H1 (cell line): ENCODE measurements at regions not wholly inside any gene's neighbourhood (a gene's known extent, or its start where the extent isn't known, plus 50 kb on each side); places are given as distances from the start of the nearest gene placed in this dataset.

Experiments
- CTCF ChIA-PET: fragments of 300-600 bp; sonication (Branson Sonifier 250); formaldehyde crosslinking; loops from one replicate; lab custom pipeline; 2021; ENCODE audit not compliant: partially characterized antibody; lab: Charles Lee
- POLR2A ChIA-PET: fragments of 300-600 bp; sonication (Branson Sonifier 250); formaldehyde crosslinking; loops from one replicate; lab custom pipeline; 2021; ENCODE audit warnings: inconsistent platforms; ENCODE audit not compliant: partially characterized antibody; lab: Charles Lee
- DNase-seq, 2 experiments: peaks; one replicate each; pipeline versions ENCODE4 v3.0.0 to v3.0.0-alpha.2; 2010 to 2022; ENCODE audit warnings: low spot score in 2 of 2, low read depth in 1 of 2, mixed read lengths in 1 of 2
- FAIRE-seq: peaks from 2 replicates; lab custom pipeline; 2011; peaks lifted over from hg19 to GRCh38; lab: Jason Lieb, UNC
- H2AFZ ChIP-seq: 2 replicates; pipeline ENCODE4 v1.8.1; 2012; ENCODE audit warnings: low read length, inconsistent platforms
- H2AK5ac ChIP-seq: 2 replicates; pipeline ENCODE4 v1.6.1; 2013; ENCODE audit warnings: low read depth, low read length
- H2BK120ac ChIP-seq: replicated peaks from 2 replicates; pipeline ENCODE3; 2013; ENCODE audit warnings: low read depth, low read length, inconsistent platforms
- H2BK12ac ChIP-seq: 2 replicates; pipeline ENCODE4 v1.6.1; 2013; ENCODE audit warnings: low read depth, low read length
- H2BK15ac ChIP-seq: 2 replicates; pipeline ENCODE4 v1.6.1; 2013; ENCODE audit warnings: low read length
- H2BK20ac ChIP-seq: 2 replicates; pipeline ENCODE4 v1.6.1; 2013; ENCODE audit warnings: low read length
- H2BK5ac ChIP-seq: 2 replicates; pipeline ENCODE4 v1.6.1; 2013; ENCODE audit warnings: low read depth, low read length
- H3K14ac ChIP-seq: 2 replicates; pipeline ENCODE4 v1.6.1; 2013; ENCODE audit warnings: inconsistent platforms; ENCODE audit not compliant: insufficient read length
- H3K18ac ChIP-seq: 2 replicates; pipeline ENCODE4 v1.6.1; 2013; ENCODE audit warnings: low read length; ENCODE audit errors: extremely low read depth
- H3K23ac ChIP-seq: 2 replicates; pipeline ENCODE4 v1.6.1; 2013; ENCODE audit warnings: inconsistent platforms; ENCODE audit not compliant: insufficient read length
- H3K23me2 ChIP-seq: 2 replicates; pipeline ENCODE4 v1.6.1; 2013; ENCODE audit warnings: low read depth, low read length
- H3K27ac ChIP-seq: 2 replicates; pipeline ENCODE4 v1.6.1; 2011; ENCODE audit warnings: low read depth, low read length, inconsistent platforms
- H3K27me3 ChIP-seq, 4 experiments: replicated peaks in 1 of 4; 1 replicate in 1 of 4; 2 replicates in 3 of 4; pipeline versions ENCODE4 v1.6.1 to v1.8.1; 2011 to 2013; ENCODE audit warnings: low read length in 3 of 4, mild to moderate bottlenecking in 3 of 4, inconsistent platforms in 2 of 4, mixed read lengths in 2 of 4, moderate library complexity in 1 of 4; ENCODE audit not compliant: control insufficient read depth in 3 of 4, insufficient read depth in 3 of 4; ENCODE audit errors: extremely low read depth in 1 of 4
- H3K36me3 ChIP-seq, 4 experiments: 2 replicates each; pipeline versions ENCODE4 v1.6.1 to v1.8.1; 2011 to 2013; ENCODE audit warnings: mild to moderate bottlenecking in 4 of 4, low read length in 3 of 4, moderate library complexity in 2 of 4, control low read depth in 1 of 4, inconsistent platforms in 1 of 4; ENCODE audit not compliant: insufficient read depth in 4 of 4, control insufficient read depth in 2 of 4
- H3K4ac ChIP-seq: replicated peaks from 2 replicates; pipeline ENCODE3; 2013; ENCODE audit warnings: low read length, low read depth, mixed read lengths, inconsistent platforms; ENCODE audit not compliant: insufficient read length
- H3K4me1 ChIP-seq, 4 experiments: replicated peaks in 1 of 4; 1 replicate in 1 of 4; 2 replicates in 3 of 4; pipeline versions ENCODE4 v1.6.1 to v1.8.1; 2011 to 2013; ENCODE audit warnings: low read length in 3 of 4, inconsistent platforms in 2 of 4, mixed read lengths in 1 of 4; ENCODE audit not compliant: insufficient read depth in 4 of 4, control insufficient read depth in 3 of 4
- H3K4me2 ChIP-seq, 2 experiments: 2 replicates each; pipeline versions ENCODE4 v1.6.1 to v1.8.1; 2011 to 2013; ENCODE audit warnings: low read depth in 2 of 2, low read length in 2 of 2, control low read depth in 1 of 2, inconsistent platforms in 1 of 2, mild to moderate bottlenecking in 1 of 2; ENCODE audit not compliant: insufficient read depth in 1 of 2
- H3K4me3 ChIP-seq, 4 experiments: fragments of 200-600, 300-600 bp in 1 of 4; sonication (generic), shearing (Covaris generic), sonication (Bioruptor Twin) in 1 of 4; 2 replicates each; pipeline versions ENCODE4 v1.5.1 to v1.8.1; 2011 to 2016; ENCODE audit warnings: low read length in 4 of 4, low read depth in 3 of 4, control low read depth in 2 of 4, inconsistent platforms in 2 of 4, mild to moderate bottlenecking in 2 of 4, mixed read lengths in 1 of 4, moderate library complexity in 1 of 4; ENCODE audit not compliant: insufficient read depth in 2 of 4; ENCODE audit errors: extremely low read depth in 1 of 4
- H3K56ac ChIP-seq: replicated peaks from 2 replicates; pipeline ENCODE3; 2013; ENCODE audit warnings: low read depth, mild to moderate bottlenecking, mixed read lengths, low read length, inconsistent platforms; ENCODE audit not compliant: insufficient read length
- H3K79me1 ChIP-seq: 2 replicates; pipeline ENCODE4 v1.6.1; 2013; ENCODE audit warnings: low read depth, low read length, control low read depth
- H3K79me2 ChIP-seq, 2 experiments: 2 replicates each; pipeline versions ENCODE4 v1.6.1 to v1.8.1; 2012 to 2013; ENCODE audit warnings: low read length in 2 of 2, mild to moderate bottlenecking in 2 of 2, inconsistent platforms in 1 of 2; ENCODE audit not compliant: insufficient read depth in 2 of 2, control insufficient read depth in 1 of 2
- H3K9ac ChIP-seq, 4 experiments: replicated peaks in 1 of 4; 1 replicate in 1 of 4; 2 replicates in 3 of 4; pipeline versions ENCODE4 v1.6.1 to v1.8.1; 2011 to 2013; ENCODE audit warnings: low read depth in 3 of 4, low read length in 3 of 4, control low read depth in 2 of 4, mild to moderate bottlenecking in 2 of 4, moderate library complexity in 2 of 4, inconsistent platforms in 1 of 4; ENCODE audit errors: extremely low read depth in 1 of 4
- H3K9me3 ChIP-seq, 2 experiments: 2 replicates each; pipeline versions ENCODE4 v1.6.1 to v1.8.1; 2012 to 2013; ENCODE audit warnings: mild to moderate bottlenecking in 2 of 2, moderate library complexity in 2 of 2, control low read depth in 1 of 2, inconsistent platforms in 1 of 2, low read depth in 1 of 2, low read length in 1 of 2, mixed read lengths in 1 of 2; ENCODE audit not compliant: insufficient read depth in 2 of 2
- H4K20me1 ChIP-seq, 2 experiments: replicated peaks in 1 of 2; 2 replicates each; pipeline versions ENCODE3 to v1.8.1; 2011 to 2013; ENCODE audit warnings: inconsistent platforms in 2 of 2, low read length in 2 of 2, mild to moderate bottlenecking in 1 of 2; ENCODE audit not compliant: insufficient read depth in 2 of 2, control insufficient read depth in 1 of 2
- H4K5ac ChIP-seq: 2 replicates; pipeline ENCODE4 v1.6.1; 2013; ENCODE audit warnings: low read length, low read depth, mixed read lengths, inconsistent platforms; ENCODE audit not compliant: insufficient read length
- H4K8ac ChIP-seq: 2 replicates; pipeline ENCODE4 v1.8.0; 2013; ENCODE audit warnings: mild to moderate bottlenecking, moderate library complexity, low read length, inconsistent platforms; ENCODE audit not compliant: insufficient read depth; ENCODE audit errors: extremely low read depth
- H4K91ac ChIP-seq: replicated peaks from 2 replicates; pipeline ENCODE3; 2013; ENCODE audit warnings: low read length, mixed read lengths, inconsistent platforms; ENCODE audit not compliant: insufficient read length
- BRCA1 ChIP-seq: IDR thresholded peaks from 2 replicates; pipeline ENCODE4 v1.6.1; 2012; ENCODE audit warnings: low read depth, low read length, improper control_type of control experiment
- CBX8 ChIP-seq: fragments of 300-800, 300-1000 bp; sonication (generic); IDR thresholded peaks from 2 replicates; pipeline ENCODE4 v1.7.1; 2016; ENCODE audit warnings: low read depth, low read length, borderline replicate concordance
- GTF2F1 ChIP-seq: IDR thresholded peaks from 2 replicates; pipeline ENCODE4 v1.6.1; 2012; ENCODE audit warnings: low read depth, low read length, improper control_type of control experiment, borderline replicate concordance
- WGBS, 2 experiments: shearing (Covaris generic) in 1 of 2; methylation state at CpG; one replicate each; pipeline versions ENCODE4 v1.1.6 to v1.1.7; 2013 to 2015; ENCODE audit warnings: low lambda C conversion rate in 2 of 2, mixed read lengths in 2 of 2, inconsistent platforms in 1 of 2, low coverage in 1 of 2, missing lambda C conversion rate in 1 of 2; ENCODE audit not compliant: insufficient replicate concordance in 2 of 2, insufficient coverage in 1 of 2, insufficient read length in 1 of 2; ENCODE audit errors: extremely low coverage in 1 of 2, missing lambda C conversion rate in 1 of 2; 5-methylcytosine and 5-hydroxymethylcytosine counted together

DNA sequence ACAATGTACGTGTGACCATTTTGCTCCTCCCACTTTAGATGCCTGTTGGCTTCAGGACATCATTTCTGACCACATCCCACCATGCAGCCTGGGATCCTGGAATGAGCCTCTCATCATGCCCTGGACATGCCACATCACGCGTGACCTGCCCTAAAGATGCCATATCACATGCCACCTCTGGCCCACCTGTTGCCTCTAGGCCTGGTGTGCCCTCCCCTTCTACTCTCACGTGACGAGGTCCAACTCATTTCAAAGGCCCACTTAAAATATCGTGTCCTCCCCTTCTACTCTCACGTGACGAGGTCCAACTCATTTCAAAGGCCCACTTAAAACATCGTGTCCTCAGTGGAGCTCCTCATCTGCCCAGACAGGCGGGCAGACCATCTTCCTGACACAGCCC is 254.9 kb downstream of the TEX36 start:
- Histone ChIP-seq H2AK5ac (no peak overlapping the region), H3K27me3 (no peaks in the 10 kb centered on the region), H3K27ac (no peak overlapping the region), H2BK12ac (no peak overlapping the region), H3K14ac (no peak overlapping the region), H2AFZ (no peak overlapping the region), H4K8ac (peak overlapping the region; percentile 82; the same call in 1 of the 2 replicates), H3K36me3 (no peaks in the 10 kb centered on the region), H2BK15ac (no peak overlapping the region), H3K4ac (no peak overlapping the region), H3K4me1 (no peaks in the 10 kb centered on the region), H4K91ac (no peak overlapping the region)
- FAIRE-seq = no peak
- CTCF ChIA-PET = interaction anchor here (1.1 to 1.2 kb wide), 2 partner anchors 11 to 435 kb away, joined by 3 to 4 read pairs; no protein-coding TSS in a partner anchor
- no peak for TF ChIP-seq GTF2F1
- TF ChIP-seq BRCA1 = no peak
- no peak for TF ChIP-seq CBX8
- TF ChIP-seq, all 59 proteins: peak for 0
- Histone ChIP-seq H3K9me3 (no peaks in the 10 kb centered on the region), H3K56ac (no peak overlapping the region), H2BK20ac (no peak overlapping the region), H3K18ac (no peak overlapping the region), H3K4me2 (no peak overlapping the region), H3K79me2 (no peaks in the 10 kb centered on the region), H3K79me1 (no peaks in the 10 kb centered on the region), H3K23ac (no peak overlapping the region), H3K4me3 (no peak overlapping the region), H4K20me1 (no peaks in the 10 kb centered on the region), H3K23me2 (no peaks in the 10 kb centered on the region), H2BK120ac (no peak overlapping the region), H4K5ac (no peak overlapping the region), H3K9ac (no peak overlapping the region), H2BK5ac (no peak overlapping the region)
- POLR2A ChIA-PET = interaction anchor here (0.6 kb wide), 1 partner anchor 18 kb away, joined by 3 read pairs; no protein-coding TSS in a partner anchor
- DNase-seq = no peak
- 87% methylated on average over 10 of the region's 10 CpGs; no CpG with 5 or more reads in 1 of the 2 experiments for WGBS, 2 experiments
